HG03460 (cell line): ENCODE measurements at regions not wholly inside any gene's neighbourhood (a gene's known extent, or its start where the extent isn't known, plus 50 kb on each side); places are given as distances from the start of the nearest gene placed in this dataset.

Experiments used
- ATAC-seq: cut with Tn5 transposase; IDR thresholded peaks from one replicate; pipeline ENCODE4 v1.9.1; 2021; ENCODE audit not compliant: unreplicated experiment

GRCh38 chr2:15718944-15719323 is 127.3 kb downstream of the DDX1 start:
- no peak for ATAC-seq

DNA sequence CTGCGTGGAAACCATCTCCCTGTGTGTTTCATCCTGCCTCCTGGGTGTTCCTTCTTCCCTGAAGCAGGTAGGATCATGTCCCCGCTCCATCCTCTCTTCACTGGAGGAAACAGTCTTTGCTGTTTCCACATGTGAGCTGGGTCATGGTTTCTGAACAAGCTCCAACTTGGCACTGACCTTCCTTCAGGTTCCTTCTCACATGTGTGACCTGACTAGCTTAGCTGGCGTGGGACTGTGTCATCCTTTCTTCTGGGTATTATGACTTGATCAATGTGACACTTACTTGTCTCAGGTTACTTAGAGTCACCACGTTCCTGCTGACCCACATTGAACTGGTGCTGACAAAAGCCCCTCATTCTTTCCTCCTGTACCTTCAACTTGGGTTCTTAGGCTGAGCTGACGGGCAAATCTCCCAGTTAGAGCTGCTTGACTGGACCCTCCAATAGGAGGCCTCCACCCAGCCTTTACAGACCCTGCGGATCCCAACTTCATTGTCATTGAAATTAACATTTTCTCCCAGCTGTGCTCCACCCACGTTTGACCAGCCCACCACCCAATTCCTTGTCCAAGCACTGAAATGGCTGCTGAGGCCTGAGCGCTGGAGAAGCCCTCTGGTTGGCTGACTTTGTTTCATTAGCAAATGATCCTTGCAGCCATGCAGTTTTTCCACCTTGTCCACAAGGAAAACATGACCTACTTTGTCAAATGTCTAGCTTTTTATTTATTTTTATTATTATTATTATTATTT is 128.1 kb downstream of the DDX1 start:
- no peak for ATAC-seq

GRCh38 chr2:15720561-15721307 is 129.1 kb downstream of the DDX1 start:
- ATAC-seq = no peak

GRCh38 chr2:15721411-15722067 is 129.9 kb downstream of the DDX1 start:
- no peak for ATAC-seq

GRCh38 chr2:15722980-15723379 is 131.3 kb downstream of the DDX1 start:
- no peak for ATAC-seq

- ATAC-seq = no peak
Measured at GRCh38 chr2:15724235-15724634, 132.6 kb downstream of the DDX1 start.

- ATAC-seq = no peak
Measured at GRCh38 chr2:15725101-15725781, 133.6 kb downstream of the DDX1 start.

- ATAC-seq = no peak
Measured at GRCh38 chr2:15725782-15726112, 134.1 kb downstream of the DDX1 start.

DNA sequence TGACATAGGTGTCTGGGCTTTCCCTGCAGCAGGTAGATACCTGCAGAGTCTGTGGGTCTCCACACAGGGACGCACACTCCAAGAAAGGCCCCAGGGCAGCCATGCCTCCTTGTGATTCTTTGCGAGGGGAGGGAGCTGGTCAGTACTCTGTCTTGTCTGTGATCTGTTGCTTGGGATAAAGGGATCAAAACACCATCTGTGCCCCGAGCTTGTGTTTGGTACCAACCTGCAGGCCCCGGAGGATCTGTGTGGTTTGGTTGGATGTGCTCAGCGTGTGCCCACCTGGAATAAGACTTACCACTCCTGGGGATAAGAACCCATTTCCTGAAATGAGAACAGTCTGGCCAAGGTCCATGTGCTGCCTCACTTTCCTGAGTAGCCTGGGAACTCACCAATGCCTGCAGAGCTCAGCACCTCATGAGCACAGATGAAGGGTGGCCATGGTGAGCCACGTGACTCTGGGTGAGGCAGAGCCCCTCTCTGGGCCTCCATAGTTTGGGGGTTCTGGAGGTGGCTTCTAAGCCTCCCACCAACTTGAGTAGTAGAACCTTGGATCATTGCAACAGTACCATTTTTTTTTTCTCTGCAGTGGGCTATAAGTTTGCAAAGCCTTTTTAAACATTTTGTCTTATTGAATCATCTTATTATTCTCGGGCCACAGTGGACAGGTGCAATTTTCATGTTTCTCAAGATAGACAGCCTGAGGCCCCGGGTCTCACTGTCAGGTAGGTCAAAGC is 134.8 kb downstream of the DDX1 start:
- no peak for ATAC-seq

DNA sequence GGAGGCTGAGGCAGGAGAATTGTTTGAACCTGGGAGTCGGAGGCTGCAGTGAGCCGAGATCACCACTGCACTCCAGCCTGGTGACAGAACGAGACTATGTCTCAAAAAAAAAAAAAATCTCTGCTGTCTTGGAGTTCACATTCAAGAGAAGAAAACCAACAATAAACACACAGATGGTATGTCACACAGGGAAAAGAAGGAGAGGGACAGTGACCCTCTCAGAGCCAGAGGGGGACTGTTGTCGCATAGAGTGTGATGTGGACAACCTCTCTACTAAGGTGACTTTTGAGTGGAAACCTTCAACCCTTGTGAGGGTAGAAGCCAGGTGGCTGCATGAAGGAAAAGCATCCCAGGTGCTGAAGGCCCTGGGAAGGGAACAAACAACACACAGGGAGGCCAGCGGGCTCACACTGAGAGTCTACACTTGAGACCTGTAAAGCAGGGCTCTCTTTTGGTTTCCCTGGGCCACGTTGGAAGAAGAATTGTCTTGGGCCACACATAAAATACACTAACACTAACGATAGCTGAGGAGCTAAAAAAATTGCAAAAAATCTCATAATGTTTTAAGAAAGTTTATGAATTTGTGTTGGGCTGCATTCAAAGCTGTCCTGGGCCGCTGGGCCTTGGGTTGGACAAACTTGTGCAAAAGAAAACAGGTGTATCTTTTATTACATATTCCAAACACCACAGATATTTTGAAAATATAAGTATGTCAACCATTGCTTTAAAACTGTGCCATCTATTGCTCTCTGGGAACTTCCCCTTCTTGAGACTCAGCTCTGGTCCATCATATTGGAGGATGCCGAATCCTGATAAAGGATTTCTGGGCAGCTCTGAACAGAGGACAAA is 136.0 kb downstream of the DDX1 start:
- no peak for ATAC-seq

DNA sequence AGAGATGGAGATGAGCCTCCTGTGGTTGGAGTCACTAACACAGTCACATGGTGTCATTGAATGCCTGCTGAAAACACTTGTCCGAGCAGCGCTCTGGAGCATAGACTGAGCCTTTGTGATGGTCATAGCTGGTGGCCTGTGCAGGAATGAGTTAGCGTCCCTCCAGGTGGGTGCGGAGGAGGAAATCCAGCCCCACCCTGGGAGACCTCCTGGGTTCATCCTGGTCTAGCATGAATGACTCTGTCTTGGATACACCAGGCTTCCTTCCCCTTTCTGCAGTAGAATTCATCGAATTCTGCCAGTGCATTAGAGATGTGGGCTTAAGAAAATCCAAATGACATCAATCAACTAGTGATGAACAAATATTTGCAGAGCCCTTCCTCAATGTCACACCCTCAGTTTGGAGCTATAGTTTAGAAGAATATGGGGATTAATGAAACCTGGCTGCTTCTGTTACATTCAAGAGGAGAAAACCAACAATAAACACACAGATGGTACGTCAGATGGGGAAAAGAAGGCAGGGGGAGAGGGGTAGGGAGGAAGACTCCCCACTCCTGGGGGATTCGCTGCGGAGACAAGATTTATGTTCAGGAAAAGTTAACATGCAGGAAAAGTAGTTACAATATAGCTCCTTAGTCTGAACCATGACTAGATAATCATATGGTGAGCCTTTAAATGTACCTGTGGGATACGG is 136.7 kb downstream of the DDX1 start:
- ATAC-seq = no peak

- ATAC-seq = no peak
Measured at GRCh38 chr2:15729001-15729400, 137.3 kb downstream of the DDX1 start.

DNA sequence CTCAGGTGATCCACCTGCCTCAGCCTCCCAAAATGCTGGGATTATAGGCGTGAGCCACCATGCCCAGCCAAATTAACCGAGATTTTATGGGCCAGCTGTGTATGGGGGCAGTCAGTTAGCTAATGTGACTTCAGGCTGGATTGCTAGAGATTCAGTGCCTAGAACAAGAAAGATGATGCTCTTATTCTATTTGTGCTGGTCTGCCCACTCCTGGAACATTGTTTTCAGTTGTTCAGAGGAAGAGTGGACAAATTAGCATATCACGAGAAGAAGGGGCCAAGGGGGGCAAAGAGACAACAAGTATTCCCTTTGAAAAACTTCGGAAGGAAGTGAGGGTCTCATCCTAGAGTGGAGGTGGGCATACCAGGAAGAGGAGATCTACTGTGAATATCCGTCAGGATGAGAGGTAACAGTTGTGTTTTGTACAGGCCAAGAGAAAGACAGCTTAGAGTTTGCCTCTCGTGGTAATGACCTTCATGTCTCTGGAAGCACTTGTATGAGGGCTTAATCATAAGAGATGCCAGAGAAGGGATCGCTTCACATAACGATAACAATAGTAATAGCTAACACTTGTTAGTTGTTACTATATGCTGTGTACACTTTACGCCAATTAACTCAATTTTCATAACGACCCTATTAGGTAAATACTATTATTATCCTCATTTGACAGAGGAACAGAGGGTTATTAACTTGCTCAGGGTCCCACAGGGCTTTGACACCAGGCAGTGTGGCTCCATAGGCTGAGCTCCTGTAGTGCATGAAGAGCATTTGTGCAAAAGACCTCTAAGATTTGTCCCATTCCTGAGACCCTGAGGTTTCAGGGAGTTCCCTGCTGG is 138.3 kb downstream of the DDX1 start:
- ATAC-seq = peak; percentile 1

- peak; percentile 50 for ATAC-seq
Measured at GRCh38 chr2:15730545-15731212, 139.0 kb downstream of the DDX1 start.

DNA sequence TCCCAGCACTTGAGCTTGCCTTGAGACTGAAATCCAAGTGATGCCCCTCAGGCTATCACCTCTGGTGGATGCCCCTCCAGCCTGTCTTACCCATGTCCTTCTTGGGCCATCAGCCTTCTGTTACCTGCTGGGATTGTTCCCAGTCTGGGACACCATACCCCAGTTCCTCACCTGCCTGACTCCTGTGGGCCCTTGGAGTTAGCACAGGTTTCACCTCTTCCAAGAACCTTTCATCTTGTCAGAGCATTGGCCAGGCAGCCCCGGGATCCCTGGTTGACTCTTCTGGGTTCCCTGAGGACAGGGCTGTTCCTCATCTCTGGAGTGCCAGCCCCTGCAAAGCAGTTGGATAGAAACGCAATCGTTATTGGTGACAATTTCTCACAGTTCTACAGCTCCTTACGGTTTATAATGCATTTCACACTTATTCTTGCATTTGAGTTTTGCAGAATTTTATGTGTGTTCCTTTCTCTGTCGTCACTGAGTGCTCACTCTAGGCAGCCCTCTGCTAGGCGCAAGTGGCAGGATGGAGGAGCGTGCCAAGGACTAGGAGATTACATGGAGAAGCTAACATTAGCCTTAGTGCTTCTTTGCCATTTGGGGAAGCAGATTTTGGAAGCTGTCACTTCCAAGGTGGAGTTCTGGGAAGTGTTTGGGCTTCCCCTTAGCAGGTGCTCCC is 139.7 kb downstream of the DDX1 start:
- ATAC-seq = no peak

GRCh38 chr2:15731889-15732271 is 140.2 kb downstream of the DDX1 start:
- ATAC-seq = no peak

DNA sequence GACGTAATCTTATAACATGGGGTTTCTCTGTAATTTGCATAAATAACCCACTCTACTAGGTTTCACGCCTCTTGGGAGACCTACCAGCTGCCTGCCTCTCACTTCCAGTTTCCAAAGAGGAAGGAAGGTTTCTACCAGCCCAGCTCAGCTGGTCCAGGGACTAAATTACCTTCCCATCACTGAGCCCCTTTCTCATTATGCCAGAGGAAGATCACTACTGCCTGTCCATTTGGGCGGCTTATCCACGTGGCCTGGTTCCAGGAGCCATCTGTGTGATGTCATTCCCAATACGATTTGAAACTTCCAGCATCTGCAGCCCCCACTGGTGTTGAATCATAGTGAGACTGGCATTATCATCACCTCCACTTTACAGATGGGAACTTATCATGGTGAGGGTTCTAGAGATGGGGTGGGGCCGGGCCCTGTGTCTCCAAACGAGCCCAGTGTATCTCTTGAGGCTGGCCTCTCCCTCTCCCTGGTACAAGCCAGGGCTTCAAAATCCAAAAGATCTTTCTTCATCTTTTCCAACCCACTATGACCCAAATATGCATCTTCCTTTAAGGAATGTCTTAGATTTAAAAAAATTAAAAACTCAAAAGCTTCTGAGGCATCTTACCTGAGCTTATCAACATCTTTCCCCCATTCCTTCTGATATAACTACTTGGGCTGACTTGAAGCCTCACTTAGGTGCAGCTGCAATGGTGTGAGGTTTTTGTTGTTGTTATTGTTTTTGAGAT is 140.8 kb downstream of the DDX1 start:
- ATAC-seq = peak; percentile 96
